NOMO-1 treated with dmso at 0.1 percent for 144 hours (cell line): ENCODE measurements at regions not wholly inside any gene's neighbourhood (a gene's known extent, or its start where the extent isn't known, plus 50 kb on each side); places are given as distances from the start of the nearest gene placed in this dataset.
"Not testable (repeated sequence)": the region's sequence is repeated elsewhere in the genome, so short reads cannot be mapped to it uniquely, and the experiment has no call there.

Source experiments
- DNase-seq: peaks from one replicate; lab custom pipeline; 2025; ENCODE audit not compliant: unreplicated experiment; lab: John Stamatoyannopoulos, UW

- no peak for DNase-seq
Observed at GRCh38 chr6:6863970-6864639, 243.7 kb upstream of the RREB1 start.

DNA sequence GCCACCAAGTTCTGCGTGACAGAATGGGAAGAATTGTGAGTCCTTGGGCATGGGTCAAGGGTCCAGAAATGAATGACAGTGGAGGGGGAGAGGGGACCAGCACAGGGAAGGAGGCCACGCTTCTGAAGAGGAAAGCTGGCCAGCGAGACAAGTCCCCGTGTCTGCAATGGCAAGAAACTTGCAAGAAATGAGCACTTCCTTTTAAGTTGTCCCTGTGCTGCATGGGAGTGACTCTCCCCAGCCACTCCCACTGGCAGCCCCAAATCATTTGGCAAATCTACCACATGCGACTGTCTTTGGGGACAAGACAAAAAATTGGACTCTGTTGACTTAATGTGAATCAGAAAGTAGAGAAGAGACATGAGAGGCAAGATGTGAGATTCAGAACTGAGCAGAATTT is 242.2 kb upstream of the RREB1 start:
- no peak for DNase-seq

DNA sequence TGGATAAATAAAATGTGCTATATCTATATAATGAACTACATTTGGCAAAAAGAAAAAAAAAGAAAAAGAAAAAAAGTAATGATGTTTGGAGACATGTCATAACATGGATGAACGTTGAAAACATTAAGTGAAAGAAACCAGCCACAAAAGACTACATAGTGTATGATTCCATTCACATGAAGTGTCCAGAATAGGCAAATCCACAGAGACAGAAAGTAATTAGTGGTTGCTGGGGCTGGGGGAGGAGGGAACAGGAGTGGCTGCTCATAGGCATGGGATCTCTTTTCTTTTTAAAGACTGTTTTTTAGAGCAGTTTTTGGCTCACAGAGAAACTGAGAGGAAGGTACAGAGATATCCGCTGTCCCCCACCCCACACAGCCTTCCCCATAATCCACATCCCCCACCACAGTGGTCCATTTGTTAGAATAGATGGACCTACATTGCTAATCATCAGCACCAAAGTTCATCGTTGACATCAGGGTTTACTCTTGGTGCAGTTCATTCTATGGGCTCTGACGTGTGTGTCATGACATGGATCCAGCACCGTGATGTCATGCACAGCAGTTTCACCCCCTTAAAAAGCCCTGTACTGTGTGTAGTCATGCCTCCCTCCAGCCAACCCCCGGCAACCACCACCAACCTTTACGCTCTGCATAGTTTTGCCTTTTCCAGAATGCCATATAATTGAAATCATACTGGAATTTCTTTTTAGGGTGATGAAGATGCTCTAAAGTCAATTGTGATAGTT is 240.9 kb upstream of the RREB1 start:
- DNase-seq, result no peak

GRCh38 chr6:6867404-6867799 is 240.4 kb upstream of the RREB1 start:
- DNase-seq, result no peak

GRCh38 chr6:6869094-6869493 is 238.7 kb upstream of the RREB1 start:
- DNase-seq, result no peak

- DNase-seq, result peak; percentile 41
Observed at GRCh38 chr6:6870921-6871320, 236.8 kb upstream of the RREB1 start.

GRCh38 chr6:6872459-6873344 is 235.1 kb upstream of the RREB1 start:
- DNase-seq, result no peak

DNA sequence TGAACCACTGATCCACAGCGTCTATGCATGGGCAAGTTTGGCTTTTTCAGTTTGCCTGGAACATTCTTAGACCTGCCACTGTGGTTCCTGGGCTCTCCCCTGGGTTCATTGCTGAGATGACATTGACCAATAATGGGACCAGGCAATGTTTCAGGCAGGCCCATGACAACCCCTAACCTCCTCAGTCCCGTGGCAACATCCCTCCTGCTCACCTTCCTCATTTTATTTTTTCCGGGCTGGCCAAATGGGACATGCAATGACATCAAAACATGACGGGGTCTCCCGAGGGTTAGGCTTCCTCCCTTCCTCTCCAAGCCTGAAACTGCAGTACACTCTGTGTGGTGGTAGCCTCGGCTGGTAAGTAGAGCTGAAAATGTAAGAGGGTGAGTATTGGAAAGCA is 234.0 kb upstream of the RREB1 start:
- no peak for DNase-seq

DNA sequence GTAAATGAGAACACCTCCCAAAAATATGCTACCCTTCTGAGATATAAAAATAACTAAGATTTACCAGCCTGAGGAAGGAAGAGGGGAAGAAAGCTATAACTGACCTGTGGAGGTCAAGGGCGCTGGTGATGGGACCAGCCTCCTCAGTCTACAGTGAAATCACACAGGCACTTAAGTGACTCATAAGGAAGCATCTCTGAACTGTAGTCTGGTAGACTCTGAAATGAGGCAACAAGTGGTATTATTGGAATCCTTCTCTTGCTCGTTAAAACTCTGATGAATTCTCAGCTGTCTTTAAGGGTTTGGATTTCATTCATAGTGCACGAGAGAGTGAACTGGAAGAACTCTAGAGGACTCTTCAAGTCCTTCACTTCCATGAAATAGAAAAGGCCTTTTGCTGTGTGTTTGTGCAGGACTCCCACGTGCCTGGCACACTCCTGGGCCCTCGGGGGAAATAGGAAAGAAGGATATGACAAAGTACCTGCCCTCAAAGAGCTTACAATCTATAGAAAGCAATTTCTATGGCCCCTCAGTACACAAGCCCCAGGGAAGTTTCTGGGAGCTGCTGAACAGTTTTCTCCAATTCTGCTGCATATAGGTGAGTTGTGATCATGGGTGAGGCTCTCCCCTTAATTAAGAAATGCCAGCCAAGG is 231.8 kb upstream of the RREB1 start:
- DNase-seq, result peak; percentile 73

DNA sequence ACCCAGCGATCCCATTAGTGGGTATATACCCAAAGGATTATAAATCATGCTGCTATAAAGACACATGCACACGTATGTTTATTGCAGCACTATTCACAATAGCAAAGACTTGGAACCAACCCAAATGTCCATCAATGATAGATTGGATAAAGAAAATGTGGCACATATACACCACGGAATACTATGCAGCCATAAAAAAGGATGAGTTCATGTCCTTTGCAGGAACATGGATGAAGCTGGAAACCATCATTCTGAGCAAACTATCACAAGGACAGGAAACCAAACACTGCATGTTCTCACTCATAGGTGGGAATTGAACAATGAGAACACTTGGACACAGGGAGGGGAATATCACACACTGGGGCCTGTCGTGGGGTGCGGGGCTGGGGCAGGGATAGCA is 230.0 kb upstream of the RREB1 start:
- not testable (repeated sequence) for DNase-seq

- DNase-seq, result peak; percentile 64
Observed at GRCh38 chr6:6878887-6879585, 228.7 kb upstream of the RREB1 start.

DNA sequence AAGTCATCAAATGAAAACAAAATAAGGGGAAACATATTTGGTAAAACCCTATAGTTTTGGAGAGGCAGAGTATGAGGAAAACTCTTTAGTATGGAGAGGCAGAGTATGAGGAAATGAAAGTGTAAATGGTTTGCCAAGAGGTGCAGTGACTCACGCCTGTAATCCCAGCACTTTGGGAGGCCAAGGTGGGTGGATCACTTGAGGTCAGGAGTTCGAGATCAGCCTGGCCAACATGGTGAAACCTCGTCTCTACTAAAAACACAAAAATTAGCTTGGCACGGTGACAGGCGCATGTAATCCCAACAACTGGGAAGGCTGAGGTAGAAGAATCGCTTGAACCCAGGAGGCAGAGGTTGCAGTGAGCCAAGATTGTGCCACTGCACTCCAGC is 228.2 kb upstream of the RREB1 start:
- peak; percentile 64 for DNase-seq

- peak; percentile 26 for DNase-seq
Observed at GRCh38 chr6:6880745-6881437, 226.9 kb upstream of the RREB1 start.

GRCh38 chr6:6881438-6882225 is 226.1 kb upstream of the RREB1 start:
- DNase-seq, result peak; percentile 79

DNA sequence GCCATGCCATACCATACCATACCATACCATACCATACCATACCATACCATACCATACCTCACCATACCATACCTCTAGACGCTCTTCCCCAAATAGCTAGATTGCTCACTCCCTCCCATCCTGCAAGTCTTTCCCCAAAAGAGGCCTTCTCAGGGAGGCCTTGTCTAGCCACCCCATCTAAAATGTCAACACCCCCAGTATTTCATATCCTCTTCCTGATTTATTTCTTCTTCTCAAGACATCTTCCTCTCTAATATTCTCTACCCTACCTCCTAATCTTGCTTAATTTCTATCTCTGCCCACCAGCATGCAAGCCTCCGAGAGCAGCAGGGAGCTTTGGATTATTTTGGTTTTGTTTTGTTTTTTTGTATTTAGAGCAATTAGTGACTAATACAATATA is 225.2 kb upstream of the RREB1 start:
- peak; percentile 41 for DNase-seq

DNA sequence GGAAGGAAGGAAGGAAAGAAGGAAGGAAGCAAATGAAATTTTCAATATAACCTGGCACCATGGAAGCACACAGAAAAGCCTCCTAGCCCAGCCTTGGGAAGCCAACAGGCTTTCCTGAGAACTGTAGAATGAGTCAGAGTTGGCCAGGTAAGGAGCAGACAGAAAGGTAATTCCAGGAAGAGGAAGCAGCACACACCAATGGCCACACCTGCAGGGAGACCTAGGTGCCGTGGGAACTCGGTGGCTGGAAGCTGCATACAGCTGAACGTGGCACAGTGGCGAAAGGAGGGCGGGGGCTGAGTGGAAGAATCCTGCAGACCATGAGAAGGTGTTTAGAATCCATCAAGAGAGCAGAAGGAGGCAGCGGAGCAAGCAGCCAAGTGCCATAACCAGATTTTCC is 224.8 kb upstream of the RREB1 start:
- no peak for DNase-seq

- no peak for DNase-seq
Observed at GRCh38 chr6:6884193-6884627, 223.6 kb upstream of the RREB1 start.

- DNase-seq, result no peak
Observed at GRCh38 chr6:6884916-6885315, 222.8 kb upstream of the RREB1 start.

- DNase-seq, result peak; percentile 83
Observed at GRCh38 chr6:6885521-6886170, 222.1 kb upstream of the RREB1 start.
